GM18508 (cell line): ENCODE measurements at regions not wholly inside any gene's neighbourhood (a gene's known extent, or its start where the extent isn't known, plus 50 kb on each side); places are given as distances from the start of the nearest gene placed in this dataset.

Experiments
- ATAC-seq: cut with Tn5 transposase; IDR thresholded peaks from one replicate; pipeline ENCODE4 v1.9.1; 2021; ENCODE audit warnings: moderate number of reproducible peaks; ENCODE audit not compliant: insufficient read depth, unreplicated experiment

DNA sequence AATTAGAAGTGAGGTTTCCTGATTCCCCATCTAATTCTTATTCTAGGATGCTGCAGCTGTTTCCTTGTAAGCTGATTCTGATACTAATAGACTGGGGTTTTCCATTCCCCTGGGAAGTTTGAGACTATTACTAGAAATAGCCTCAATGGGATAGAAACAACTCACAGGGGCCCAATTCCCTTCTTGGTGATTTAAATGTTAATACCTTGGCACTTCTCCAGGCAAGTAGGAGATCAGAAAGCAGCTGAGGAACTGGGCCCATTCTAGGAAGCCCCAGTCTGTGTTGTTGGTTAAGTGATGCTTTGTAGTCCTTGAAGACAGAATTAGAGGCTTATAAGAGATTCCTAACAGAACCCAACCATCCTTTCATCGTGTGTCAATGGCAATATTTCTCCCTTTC is 407.0 kb upstream of the SEL1L start:
- ATAC-seq = no peak

DNA sequence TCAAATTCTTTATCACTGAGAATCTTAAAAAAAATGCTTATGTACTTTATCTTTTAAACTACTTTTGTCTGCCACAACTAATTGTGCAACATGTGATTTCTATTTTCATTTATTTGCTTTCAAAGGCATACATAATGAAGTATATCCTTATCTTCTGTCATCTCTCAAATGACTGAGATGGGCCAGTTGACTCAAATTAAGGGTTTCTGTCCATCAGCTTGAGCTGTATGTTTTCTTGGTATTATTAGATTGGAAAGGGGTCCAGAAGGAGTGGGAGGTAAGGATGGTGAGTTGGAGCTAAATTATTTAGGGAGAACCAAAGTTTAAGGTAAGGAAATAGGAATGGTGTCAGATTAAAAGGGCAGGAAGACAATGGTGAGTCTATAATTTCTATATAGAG is 408.4 kb upstream of the SEL1L start:
- ATAC-seq = no peak

DNA sequence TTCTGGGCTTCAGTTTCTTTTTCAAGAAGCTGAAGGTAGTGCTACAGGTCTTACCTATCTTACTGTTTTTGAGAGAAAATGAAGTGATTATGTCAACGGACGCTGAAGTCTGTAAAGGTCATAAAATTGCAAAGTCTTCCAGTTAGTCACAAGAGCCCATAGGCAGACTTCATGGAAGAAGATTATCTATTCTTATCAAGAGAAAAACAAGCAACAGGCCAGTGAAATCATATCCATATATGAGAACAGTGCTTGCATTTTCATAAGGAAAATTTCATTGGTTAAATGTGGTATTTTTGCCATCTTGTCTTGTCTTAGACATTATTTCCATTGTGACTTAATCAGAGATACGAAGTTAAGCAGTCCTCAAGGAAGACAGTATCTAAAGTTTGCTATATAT is 412.7 kb upstream of the SEL1L start:
- no peak for ATAC-seq

DNA sequence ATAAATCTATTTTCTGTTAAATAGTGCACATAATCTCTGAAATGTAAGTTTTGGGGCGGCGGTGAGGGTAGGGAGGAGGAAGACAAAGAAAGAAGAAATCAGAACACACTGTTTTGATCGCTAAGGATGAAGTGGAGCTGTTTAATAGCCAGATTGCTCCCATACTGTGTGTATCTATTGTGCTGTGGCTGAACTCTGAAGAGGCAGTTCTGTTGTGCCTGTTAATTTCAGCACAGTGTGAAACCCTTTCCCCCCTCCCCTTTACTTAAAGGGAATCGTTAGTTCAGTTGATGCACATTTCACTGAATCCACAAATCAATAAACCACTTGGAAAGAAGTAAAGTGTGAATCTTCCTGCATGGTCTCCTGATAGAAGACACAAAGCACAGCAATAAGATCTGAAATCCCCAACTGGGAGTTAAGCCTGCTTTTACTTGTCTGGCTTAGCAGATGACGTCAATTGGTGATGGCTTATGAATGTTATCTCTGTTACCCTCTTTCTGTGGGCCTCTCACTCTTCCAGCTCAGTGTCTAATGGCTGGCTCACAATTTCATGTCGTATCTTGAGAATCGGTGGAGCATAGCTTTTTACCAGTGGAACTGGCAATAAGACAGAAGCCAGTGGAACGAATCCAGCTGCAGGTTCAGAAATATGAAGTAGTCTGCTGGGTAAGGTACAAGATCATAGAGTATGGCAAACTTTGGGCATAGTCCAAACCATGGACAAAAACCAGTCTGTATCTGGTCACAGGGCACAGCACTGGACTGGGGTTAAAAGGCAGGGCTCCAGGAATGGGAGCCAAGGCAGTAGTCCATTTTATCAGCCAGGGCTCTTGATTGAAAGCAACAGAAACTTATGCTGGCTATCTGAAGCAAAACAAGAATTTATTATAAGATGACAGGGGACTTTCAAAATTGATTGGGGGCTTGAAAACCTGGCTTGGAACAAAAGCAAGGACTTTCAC is 413.5 kb upstream of the SEL1L start:
- no peak for ATAC-seq

DNA sequence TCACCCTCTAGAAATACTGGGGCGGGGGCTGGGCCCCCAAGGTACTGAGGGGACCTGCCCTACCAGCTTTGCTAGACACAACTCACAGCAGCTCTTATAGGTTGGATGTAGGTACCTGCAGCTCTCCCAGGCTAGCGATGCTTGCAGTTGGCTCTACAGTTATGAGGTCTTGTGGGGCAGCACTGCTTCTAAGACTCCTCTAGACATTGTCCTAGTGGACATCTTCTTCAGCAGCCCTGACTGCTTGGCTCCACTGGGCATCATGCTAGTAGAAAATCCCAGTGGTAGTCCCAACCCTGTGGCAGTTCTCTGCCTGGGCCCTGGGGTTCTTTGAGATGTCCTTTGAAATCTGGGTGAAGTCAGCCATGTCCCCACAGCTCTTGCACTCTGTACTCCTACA is 419.3 kb upstream of the SEL1L start:
- ATAC-seq = no peak

DNA sequence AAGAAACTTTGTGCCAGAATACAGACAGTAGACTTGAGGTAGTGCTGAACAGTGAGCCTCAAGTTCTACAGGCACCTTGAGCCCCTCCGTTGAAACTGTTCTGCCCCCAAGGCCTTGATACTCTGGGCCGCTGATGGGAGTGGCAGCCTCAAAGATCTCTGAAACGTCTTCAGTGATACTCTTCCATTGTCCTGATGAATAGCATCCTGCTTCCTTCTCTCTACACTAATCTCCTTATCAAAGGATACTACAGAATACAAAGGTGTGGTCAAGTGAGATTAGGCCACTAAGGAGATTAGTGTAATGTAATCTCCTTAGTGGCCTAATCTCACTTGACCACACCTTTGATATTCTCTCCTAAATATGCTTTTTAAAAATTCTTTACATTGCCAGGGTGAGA is 419.8 kb upstream of the SEL1L start:
- ATAC-seq = no peak

DNA sequence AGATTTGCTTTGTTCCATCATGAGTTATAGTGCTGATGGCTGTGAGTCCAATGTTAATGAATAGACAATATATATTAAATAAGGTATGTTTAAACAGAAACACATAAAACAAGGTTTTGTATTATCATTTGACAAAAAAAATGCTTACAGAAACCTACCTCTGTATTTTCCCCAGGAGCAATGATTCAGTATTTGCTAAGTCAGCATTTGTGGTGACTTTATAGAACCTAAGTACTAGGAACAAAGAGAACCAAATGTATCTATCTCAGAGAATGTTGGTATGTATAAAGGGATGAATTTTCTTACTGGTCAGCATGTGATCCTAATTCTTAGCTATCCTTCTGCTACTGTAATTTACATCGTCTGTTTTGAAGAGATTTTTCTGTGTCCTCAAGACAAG is 421.5 kb upstream of the SEL1L start:
- no peak for ATAC-seq

DNA sequence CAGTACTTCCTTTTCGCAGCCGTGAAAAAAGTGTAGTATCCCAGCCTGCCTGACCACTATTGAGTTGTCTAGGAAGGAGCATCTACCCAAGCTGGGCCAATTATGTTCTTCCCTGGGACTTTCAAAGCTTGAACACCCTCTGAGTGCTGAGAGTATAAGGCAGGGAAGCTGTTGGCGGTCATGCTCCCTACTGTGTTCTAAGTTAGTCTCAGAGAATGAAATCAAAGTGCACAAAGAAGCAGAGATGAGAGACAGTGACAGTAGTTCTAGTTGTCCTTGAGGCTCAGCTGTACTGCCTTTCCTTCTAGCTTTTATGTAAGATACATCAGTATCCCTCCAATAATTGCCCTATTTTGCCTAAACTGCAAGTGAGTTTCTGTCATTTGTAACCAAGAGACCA is 427.1 kb upstream of the SEL1L start:
- ATAC-seq = no peak

DNA sequence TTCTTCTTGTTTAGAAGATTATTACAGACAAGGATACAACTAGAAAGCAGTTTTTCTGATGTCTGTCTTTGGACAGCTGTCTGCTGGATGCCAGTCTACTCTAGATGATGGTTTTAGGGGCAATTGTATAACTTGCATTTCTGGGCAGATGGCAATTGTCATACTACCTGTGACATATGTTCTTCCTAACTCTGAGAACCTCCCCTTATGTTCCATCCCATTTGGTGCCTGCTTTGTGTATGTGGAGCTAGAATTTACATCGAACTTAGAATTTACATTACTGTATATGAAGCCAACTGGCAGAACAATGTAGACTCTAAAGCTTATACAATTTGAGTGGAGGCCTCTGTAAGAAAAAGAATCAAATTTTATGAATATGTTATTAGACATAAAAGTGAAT is 430.2 kb upstream of the SEL1L start:
- no peak for ATAC-seq

DNA sequence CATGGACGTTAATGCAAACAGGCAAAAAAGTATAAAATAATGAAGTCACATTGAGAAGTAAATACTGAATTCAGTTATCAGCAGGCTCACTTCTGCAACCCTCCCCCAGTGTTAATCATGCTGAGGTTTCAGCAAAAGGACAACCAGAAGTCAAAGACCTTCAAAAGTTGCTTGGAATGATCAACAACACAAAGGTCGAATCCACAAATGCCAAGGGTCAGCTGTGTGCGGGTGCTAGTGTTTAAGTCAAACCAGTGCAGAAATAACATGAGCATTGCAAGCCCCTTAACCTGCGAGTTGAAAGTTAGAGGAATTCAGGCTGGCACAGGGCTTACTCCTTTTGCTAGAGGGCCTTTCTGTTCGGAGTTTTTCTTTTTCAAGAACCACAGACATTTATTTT is 436.7 kb upstream of the SEL1L start:
- ATAC-seq = no peak

DNA sequence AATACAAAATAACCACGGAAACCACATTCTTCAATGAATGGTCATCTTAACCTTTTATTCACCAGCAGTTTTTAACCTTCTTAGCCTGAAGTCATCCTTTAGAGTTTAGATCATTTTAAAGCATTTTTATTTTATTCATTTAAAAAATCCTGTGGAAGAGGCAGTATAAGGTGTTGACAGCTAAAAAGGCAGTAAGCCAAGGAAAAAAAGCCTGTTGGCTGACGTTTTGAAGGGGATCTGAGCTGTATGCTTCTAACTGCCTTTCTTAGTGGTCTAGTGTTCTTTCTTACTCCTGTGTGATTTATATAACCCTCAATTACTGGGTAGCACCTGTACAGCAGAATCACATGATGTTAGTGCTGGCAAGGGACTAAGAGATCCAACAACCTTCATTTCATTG is 438.3 kb upstream of the SEL1L start:
- ATAC-seq = no peak

DNA sequence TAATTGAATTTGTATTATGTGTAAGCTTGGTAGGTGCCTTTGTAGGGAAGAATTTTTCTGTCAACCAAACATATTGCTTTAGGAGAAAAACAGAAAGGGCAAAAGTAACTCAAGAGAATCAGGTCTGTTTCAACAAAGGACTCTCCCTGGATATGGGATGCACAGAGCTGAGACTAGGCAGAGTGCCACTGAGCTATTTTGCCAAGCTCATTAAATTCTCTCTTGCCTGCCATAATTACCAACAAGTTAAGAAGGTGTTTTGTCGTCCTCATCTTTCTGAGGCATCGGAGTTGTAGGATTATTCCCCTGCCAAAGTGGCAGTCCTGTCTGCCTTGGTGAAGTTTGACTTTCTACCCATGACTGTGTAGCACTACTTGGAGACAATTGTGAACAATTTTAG is 438.9 kb upstream of the SEL1L start:
- ATAC-seq = no peak

DNA sequence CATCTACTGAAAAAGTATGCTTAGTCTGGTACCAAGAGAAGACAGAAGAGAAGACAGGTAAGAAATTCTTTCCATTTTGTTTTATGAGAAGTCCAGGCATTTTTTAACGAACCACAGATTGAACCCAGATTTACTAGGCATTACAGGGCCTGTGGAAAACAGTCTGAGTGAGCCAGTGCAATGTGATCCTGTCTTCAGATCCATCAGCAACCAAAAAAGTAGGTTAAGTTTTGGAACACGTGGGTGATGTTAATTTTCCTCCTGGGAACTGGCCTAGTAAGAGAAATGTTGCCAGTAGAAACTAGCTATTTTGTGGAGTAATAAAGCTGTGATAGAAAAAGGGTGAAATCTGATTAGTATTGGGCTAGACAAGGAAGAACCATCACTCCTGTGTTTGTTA is 440.9 kb upstream of the SEL1L start:
- ATAC-seq = no peak

DNA sequence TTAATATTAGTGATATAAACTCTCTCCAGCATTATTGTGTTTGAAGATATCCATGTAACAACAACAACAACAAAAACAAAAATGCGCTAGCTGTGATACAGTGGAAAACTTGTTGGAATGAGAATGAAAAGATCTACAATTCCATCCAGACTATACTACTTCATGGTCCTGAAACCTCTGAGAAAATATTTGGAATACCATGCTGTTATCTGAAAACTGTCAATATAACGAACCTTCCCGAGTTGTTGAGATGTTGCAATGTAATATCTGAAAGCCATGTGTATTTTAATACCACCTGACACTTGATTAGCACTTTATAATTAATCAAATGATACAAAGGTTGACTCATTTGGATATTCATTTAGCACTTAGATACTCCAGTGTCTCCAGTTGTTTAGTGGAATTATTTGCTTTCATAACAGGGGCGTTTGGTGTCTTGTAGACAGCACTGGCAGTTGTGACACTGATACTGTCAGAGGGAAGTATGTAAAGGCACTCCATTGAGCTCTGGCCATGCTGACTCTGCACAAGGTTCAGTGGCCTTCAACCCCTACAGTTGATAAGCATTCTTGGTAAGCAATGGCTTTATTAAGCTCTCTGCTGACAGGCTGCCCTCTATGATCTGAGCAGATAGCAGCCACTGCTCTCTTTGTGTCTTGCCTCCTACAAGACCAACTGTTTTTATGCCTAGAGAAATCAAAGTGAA is 447.1 kb upstream of the SEL1L start:
- no peak for ATAC-seq

DNA sequence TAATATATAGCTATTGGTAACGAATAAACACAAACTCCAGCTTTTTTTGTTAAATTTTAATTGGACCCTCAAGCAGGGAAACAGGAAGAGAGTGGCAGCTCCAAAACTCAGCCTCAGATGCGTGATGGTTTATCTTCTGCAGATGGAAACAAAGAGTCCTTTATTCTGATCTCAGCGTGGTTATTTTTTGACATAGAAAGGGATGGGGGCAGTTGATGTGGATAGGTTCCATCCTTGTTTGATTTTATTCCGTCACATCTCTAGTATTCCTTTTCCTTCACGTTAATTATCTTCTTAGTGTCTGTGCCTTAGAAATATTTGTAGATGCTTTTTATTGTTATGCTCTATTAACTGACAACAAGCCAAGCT is 447.6 kb upstream of the SEL1L start:
- no peak for ATAC-seq

DNA sequence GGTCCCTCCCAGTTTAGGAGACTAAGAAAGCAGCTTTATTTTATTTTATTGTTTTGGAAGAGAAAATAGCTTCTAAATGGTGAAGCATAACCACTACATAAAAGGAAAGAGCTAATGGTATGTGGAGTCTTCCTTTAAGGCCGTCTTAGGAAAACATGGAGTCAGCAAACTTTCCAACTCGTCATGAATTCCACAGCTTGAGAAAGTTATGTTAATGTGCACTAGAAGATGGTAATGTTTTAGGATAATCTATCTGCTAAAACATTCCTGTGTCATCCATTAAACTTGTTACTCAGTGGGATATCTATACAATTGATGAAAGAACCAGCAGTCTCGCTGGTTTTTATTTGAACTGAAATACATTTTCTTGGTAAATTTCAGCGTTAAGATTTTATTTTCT is 448.4 kb upstream of the SEL1L start:
- no peak for ATAC-seq

DNA sequence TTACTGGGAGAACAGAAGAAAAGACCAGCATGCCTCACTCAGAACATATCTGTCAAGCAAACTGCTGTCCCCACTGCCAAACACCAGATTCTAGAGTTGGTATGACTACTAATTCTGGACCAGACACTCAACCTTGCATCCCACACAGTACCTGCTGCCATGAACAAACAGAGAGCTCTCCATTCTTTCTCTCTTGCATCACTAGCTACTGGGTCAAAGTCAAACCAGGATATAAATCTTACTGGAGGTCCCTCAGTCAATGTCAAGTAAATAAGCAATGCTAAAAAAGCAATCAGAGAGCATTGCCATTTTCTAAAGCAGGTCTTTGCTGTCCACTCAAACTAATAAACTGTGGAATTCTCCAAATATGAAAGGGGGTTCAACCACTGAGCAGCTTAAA is 452.4 kb upstream of the SEL1L start:
- no peak for ATAC-seq

DNA sequence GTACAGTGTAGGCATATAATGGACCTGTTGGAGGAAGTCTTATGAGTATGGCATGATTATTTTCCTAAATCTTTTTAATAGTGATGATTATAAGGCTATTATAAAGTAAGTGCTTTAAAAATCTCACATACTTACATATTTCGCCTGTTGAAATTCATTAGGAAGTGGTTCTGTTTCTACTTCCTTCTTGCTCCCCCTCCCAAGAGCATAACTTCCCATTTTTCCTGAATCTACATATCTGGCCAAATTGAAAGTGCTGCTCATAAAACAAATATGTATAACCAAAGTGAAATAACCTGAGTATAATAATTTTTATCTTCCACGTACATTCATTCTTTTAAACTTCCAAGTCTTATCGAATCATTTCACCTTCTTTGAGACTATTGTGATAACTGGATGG is 455.6 kb upstream of the SEL1L start:
- ATAC-seq = no peak

DNA sequence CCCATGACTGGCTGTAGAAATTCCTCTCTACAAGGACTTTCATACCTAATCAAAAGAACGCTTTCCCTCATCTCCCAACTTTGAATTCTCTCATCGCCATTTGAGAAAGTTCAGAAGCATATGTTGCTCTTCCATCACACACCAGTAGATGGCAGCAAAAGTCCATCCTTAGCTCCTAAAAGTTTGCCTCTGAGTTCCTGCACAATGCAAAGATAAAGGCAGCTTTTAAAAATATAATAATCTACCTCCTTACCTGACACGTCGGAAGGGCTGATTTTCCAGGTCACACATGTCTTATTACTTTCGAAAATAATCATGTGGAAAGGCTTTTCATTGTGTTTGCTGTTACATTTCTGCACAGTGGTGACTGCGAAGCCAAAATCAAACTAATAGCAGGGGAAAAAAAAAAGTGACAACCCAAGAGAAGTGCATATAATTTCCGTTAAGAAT is 456.7 kb upstream of the SEL1L start:
- no peak for ATAC-seq

DNA sequence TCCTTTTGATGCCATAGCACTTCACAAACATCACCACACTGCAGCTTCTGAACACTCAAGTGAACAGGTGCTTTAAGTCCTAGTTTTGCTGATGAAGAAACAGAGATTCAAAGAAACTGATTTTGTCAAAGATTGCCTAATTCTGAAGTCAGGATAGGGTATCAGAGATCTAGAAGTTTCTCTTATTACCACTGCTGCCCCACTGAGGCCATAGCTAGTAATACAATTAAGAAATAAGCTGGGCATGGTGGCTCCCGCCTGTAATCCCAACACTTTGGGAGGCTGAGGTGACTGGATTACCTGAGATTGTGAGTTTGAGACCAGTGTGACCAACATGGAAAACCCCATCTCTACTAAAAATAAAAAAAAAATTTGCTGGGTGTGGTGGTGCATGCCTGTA is 458.3 kb upstream of the SEL1L start:
- no peak for ATAC-seq

DNA sequence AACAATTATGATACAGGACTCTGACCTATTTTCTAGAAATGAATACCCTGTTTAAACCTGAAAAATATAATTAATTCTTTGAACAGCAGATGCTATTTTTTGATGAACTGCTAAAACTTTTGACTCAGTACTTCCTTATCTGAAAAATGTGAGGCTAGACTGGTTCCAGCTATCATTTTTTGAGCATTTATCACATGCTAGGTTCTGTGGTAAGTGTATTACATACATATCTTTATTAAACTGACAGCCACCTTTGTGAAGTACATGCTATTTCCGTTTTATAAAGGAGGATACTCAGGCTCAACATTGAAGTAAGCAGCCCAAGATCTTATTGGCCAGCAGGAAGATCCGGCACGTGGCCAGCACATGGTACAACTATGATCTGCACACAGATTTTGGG is 459.8 kb upstream of the SEL1L start:
- ATAC-seq = no peak

DNA sequence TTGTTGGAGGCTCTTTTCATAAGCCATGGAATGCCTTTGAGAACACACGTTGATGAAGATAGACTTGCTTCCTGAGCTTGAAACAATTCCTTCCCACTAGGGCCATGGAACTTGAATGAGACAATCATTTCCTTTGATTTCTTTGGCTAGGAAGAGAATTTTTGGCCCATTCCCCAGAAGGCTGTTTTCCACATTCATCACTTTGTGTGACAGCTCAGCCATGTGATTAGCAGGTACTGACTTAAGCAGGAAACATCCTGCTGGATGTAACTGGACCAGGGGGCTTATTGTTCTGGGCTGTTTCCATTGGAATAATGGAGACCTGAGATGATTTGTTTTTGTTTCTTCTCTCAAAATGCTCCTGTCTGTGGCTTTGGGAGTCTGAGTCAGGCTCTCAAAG is 469.8 kb upstream of the SEL1L start:
- ATAC-seq = no peak
